ENCODE measurements at regions not wholly inside any gene's neighbourhood (a gene's known extent, or its start where the extent isn't known, plus 50 kb on each side); places are given as distances from the start of the nearest gene placed in this dataset.
A peak's percentile ranks its signal among the peaks of the same experiment; 100 is the strongest.

DNA sequence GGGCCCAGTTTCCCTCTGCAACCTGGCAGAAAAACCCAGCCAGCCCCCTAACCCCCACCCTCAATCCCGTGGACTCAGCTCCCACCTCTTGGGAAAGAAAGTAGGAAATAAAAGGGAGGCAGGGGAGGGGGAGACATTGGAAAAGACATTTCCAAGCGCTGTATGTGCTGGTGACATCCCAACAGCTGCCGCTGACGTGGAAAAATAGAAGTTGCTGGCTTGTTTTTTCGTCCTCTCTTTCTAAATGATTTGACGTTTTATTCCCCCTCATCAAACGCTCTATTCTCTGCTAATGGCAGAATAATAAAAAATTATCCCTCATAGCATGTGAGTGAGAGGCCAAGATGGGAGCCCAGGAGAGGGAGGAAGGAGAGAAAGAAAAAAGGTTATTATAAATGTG is 76.1 kb downstream of the LINGO1 start:
- H3K36me3 ChIP-seq (ENCODE audit: control insufficient read depth, insufficient read depth, low read length): no peaks in the 10 kb centered on the region
- 27% methylated on average over 7 of the region's 7 CpGs for WGBS (ENCODE audit: insufficient coverage, low coverage, missing lambda C conversion rate)
- 0 out of 2 replicates have a peak, but pooled peaks cover 7% of the 10 kb centered on the region for H4K20me1 ChIP-seq (replicated peaks; ENCODE audit: control insufficient read depth, insufficient read depth, low read length)
- H3K4me3 ChIP-seq: no peak overlapping the region
- peaks cover 5 to 13% of the 10 kb centered on the region in 2 experiments; a peak in 4 of 5 replicates for H3K4me1 ChIP-seq (replicated peaks in 1 of 2; ENCODE audit: control insufficient read depth in 2 of 2, insufficient read depth in 2 of 2, low read length in 2 of 2)
- CTCF ChIA-PET (ENCODE audit: low intra/inter-chr PET ratio): no interaction called here
- no peak for ATAC-seq
- no TSS peak for BruUV-seq (replicated peaks)
- no peak overlapping the region; the same call in 1 of the 2 replicates for H3K4me2 ChIP-seq (ENCODE audit: insufficient read depth, low read length)
- TF ChIP-seq PURB (CRISPR knock-in tag; IDR thresholded peaks at IDR 0.05; ENCODE audit: low read depth): no peak
- H3K9ac ChIP-seq (ENCODE audit: insufficient read depth in 1 of 2, low read depth in 2 of 2, low read length in 2 of 2): 0 out of 4 replicates have a peak overlapping the region, but pooled peaks of 1 of the 2 experiments have one; percentile 42
- POLR2A ChIA-PET: no interaction called here
- DNase-seq (ENCODE audit: extremely low read depth in 1 of 4, low spot score in 3 of 4): no peak
- in situ Hi-C loops (cut with MboI): no loop called here
- H3K9me3 ChIP-seq (replicated peaks; ENCODE audit: control insufficient read depth, insufficient read depth, low read depth, low read length): no peaks in the 10 kb centered on the region; the same call in 1 of the 2 replicates
- no peaks in the 10 kb centered on the region for H3K9me1 ChIP-seq (ENCODE audit: control insufficient read depth, insufficient read depth, low read length)
- H3K79me2 ChIP-seq (ENCODE audit: control insufficient read depth, insufficient read depth, low read length): no peaks in the 10 kb centered on the region
- H3K27me3 ChIP-seq (ENCODE audit: control insufficient read depth in 2 of 2, insufficient read depth in 2 of 2, low read length in 2 of 2): peaks cover 11 to 17% of the 10 kb centered on the region in 2 experiments; a peak in 4 of 5 replicates
- no peak for FAIRE-seq
- no peak overlapping the region for H3K27ac ChIP-seq (ENCODE audit: extremely low read depth, low read depth, low read length)
- intact Hi-C loops (cut with micrococcal nuclease): no loop called here
- H2AFZ ChIP-seq (ENCODE audit: low read depth, low read length): no peak overlapping the region

GRCh38 chr15:77555232-77555631 is 77.5 kb downstream of the LINGO1 start:
- H3K36me3 ChIP-seq (ENCODE audit: control insufficient read depth, insufficient read depth, low read length): no peaks in the 10 kb centered on the region
- 28% methylated on average over 8 of the region's 8 CpGs for WGBS (ENCODE audit: insufficient coverage, low coverage, missing lambda C conversion rate)
- TF ChIP-seq ZNF311 (CRISPR knock-in tag; IDR thresholded peaks at IDR 0.05) (no peak), SNAPC5 (CRISPR knock-in tag; IDR thresholded peaks at IDR 0.05) (no peak), ZFPM2 (CRISPR knock-in tag; IDR thresholded peaks at IDR 0.05) (no peak), NELFE (IDR thresholded peaks at IDR 0.05; ENCODE audit: insufficient read depth, insufficient read length) (no peak), SOX6 (IDR thresholded peaks at IDR 0.05) (no peak), ZFX (CRISPR knock-in tag; IDR thresholded peaks at IDR 0.05) (no peak), SMAD2 (IDR thresholded peaks at IDR 0.05; ENCODE audit: low read depth, low read length) (no peak), KLF16 (IDR thresholded peaks at IDR 0.05) (no peak), SAFB2 (IDR thresholded peaks at IDR 0.05; ENCODE audit: borderline replicate concordance, low read depth, low read length, severe bottlenecking) (no peak)
- TF ChIP-seq, protein P1, sequence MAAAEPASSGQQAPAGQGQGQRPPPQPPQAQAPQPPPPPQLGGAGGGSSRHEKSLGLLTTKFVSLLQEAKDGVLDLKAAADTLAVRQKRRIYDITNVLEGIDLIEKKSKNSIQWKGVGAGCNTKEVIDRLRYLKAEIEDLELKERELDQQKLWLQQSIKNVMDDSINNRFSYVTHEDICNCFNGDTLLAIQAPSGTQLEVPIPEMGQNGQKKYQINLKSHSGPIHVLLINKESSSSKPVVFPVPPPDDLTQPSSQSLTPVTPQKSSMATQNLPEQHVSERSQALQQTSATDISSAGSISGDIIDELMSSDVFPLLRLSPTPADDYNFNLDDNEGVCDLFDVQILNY (CRISPR knock-in tag; IDR thresholded peaks at IDR 0.05): no peak
- no peaks in the 10 kb centered on the region for H3K9me1 ChIP-seq (ENCODE audit: control insufficient read depth, insufficient read depth, low read length)
- peaks cover 3 to 17% of the 10 kb centered on the region in 2 experiments; a peak in 3 of 5 replicates for H3K27me3 ChIP-seq (ENCODE audit: control insufficient read depth in 2 of 2, insufficient read depth in 2 of 2, low read length in 2 of 2)
- H4K20me1 ChIP-seq (replicated peaks; ENCODE audit: control insufficient read depth, insufficient read depth, low read length): 0 out of 2 replicates have a peak, but pooled peaks cover 7% of the 10 kb centered on the region
- H3K4me2 ChIP-seq (ENCODE audit: insufficient read depth, low read length): no peak overlapping the region
- intact Hi-C loops (cut with micrococcal nuclease): no loop called here
- H3K9me3 ChIP-seq (replicated peaks; ENCODE audit: control insufficient read depth, insufficient read depth, low read depth, low read length): no peaks in the 10 kb centered on the region
- H3K4me3 ChIP-seq: no peak overlapping the region
- FAIRE-seq (no peak), ATAC-seq (no peak), DNase-seq (ENCODE audit: extremely low read depth in 1 of 4, low spot score in 3 of 4) (no peak)
- in situ Hi-C loops (cut with MboI): no loop called here
- H3K27ac ChIP-seq (ENCODE audit: extremely low read depth, low read depth, low read length): no peak overlapping the region
- H3K4me1 ChIP-seq (replicated peaks in 1 of 2; ENCODE audit: control insufficient read depth in 2 of 2, insufficient read depth in 2 of 2, low read length in 2 of 2): peaks cover 5 to 13% of the 10 kb centered on the region in 2 experiments; a peak in 4 of 5 replicates
- no TSS peak for BruUV-seq (replicated peaks)
- CTCF ChIA-PET (ENCODE audit: low intra/inter-chr PET ratio): no interaction called here
- POLR2A ChIA-PET: no interaction called here
- H3K79me2 ChIP-seq (ENCODE audit: control insufficient read depth, insufficient read depth, low read length): no peaks in the 10 kb centered on the region
- H3K9ac ChIP-seq (ENCODE audit: insufficient read depth in 1 of 2, low read depth in 2 of 2, low read length in 2 of 2): peak overlapping the region in 1 of 2 experiments; percentile 47; a peak in 1 of 4 replicates
- no peak overlapping the region for H2AFZ ChIP-seq (ENCODE audit: low read depth, low read length)

Measured in K562 (cell line).